SJSA1 (cell line): ENCODE measurements at regions not wholly inside any gene's neighbourhood (a gene's known extent, or its start where the extent isn't known, plus 50 kb on each side); places are given as distances from the start of the nearest gene placed in this dataset.
A peak's percentile ranks its signal among the peaks of the same experiment; 100 is the strongest.
"Not testable (repeated sequence)": the region's sequence is repeated elsewhere in the genome, so short reads cannot be mapped to it uniquely, and the experiment has no call there.

ENCODE experiments used
- DNase-seq, 2 experiments: peaks; one replicate each; pipeline ENCODE4 v3.0.0-alpha.2; 2015 to 2020; ENCODE audit warnings: low spot score in 2 of 2, low read depth in 1 of 2
- H3K27ac ChIP-seq: fragments of 250-450 bp; sonication (Bioruptor Pico); 2 replicates; pipeline ENCODE4 v1.5.1; 2020; ENCODE audit warnings: mild to moderate bottlenecking, moderate library complexity
- H3K27me3 ChIP-seq: fragments of 250-450 bp; sonication (Bioruptor Pico); replicated peaks from 2 replicates; pipeline ENCODE4 v1.5.1; 2020; ENCODE audit warnings: mild to moderate bottlenecking, moderate library complexity
- H3K36me3 ChIP-seq: fragments of 250-450 bp; sonication (Bioruptor Pico); 2 replicates; pipeline ENCODE4 v1.5.1; 2020; ENCODE audit warnings: mild to moderate bottlenecking
- H3K4me1 ChIP-seq: fragments of 250-450 bp; sonication (Bioruptor Pico); replicated peaks from 2 replicates; pipeline ENCODE4 v1.6.1; 2021; ENCODE audit warnings: mild to moderate bottlenecking
- H3K4me3 ChIP-seq: fragments of 250-450 bp; sonication (Bioruptor Pico); 2 replicates; pipeline ENCODE4 v1.5.1; 2020; ENCODE audit warnings: mild to moderate bottlenecking
- H3K9me3 ChIP-seq: fragments of 250-450 bp; sonication (Bioruptor Pico); replicated peaks from 2 replicates; pipeline ENCODE4 v1.5.1; 2020; ENCODE audit warnings: mild to moderate bottlenecking

DNA sequence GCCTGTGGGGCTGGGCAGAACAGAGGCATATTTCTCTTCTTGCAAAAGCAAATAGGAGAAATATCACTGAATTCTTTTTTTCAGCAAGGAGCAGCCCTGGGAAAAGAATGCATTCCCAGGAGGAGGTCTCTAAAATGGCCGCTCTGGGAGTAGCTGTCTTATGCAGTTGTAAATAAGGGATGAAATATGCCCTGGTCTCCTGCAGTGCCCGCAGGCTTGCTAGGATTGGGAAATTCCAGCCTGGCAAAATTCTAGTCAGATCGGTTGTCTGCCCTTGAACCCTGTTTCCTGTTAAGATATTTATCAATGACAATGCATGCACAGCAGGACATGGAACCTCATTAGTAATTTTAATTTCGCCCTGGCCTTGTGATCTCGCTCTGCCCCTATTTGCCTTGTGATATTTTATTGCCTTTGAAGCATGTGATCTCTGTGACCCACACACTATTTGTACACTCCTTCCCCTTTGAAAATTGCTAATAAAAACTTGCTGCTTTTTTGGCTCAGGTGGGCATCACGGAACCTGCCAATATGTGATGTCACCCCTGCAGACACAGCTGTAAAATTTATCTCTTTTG is 1993.2 kb downstream of the PCDH9 start:
- no peak overlapping the region for H3K27ac ChIP-seq
- no peak overlapping the region for H3K4me3 ChIP-seq
- H3K9me3 ChIP-seq = no peaks in the 10 kb centered on the region
- no peak for DNase-seq
- no peaks in the 10 kb centered on the region for H3K27me3 ChIP-seq
- H3K4me1 ChIP-seq = no peaks in the 10 kb centered on the region
- H3K36me3 ChIP-seq = no peaks in the 10 kb centered on the region

DNA sequence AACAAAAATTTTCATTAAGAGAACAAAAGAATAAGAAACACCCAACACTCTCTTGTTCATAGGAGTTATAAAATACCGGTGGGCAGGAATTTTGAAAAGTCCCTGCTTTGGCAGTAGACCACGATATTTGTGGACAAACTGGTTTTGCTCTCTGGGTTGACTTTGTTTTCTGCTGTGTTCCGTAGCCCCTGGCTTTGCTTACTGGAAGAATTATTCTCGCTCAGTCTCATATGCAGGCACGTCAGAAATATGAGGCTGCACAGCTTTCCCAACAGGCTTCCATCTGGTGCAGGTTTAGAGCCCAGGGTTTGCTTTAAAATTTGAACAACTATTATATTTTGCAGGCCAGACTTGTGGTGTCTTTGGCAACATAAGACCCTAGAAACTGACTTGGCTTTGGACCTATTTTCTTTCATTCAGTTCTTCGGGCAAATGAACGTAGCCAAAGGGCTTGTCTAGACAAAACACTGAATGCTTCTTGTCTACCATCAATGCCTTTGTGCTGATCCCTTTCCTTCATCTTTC is 2012.6 kb downstream of the PCDH9 start:
- Histone ChIP-seq H3K27ac (no peak overlapping the region), H3K4me1 (no peaks in the 10 kb centered on the region), H3K4me3 (no peak overlapping the region), H3K9me3 (no peaks in the 10 kb centered on the region), H3K27me3 (no peaks in the 10 kb centered on the region), H3K36me3 (no peaks in the 10 kb centered on the region)
- no peak for DNase-seq

GRCh38 chr13:65202845-65203244 is 2027.3 kb downstream of the PCDH9 start:
- not testable (repeated sequence) for DNase-seq, H3K36me3 ChIP-seq, H3K27ac ChIP-seq, H3K9me3 ChIP-seq, H3K27me3 ChIP-seq, H3K4me3 ChIP-seq, H3K4me1 ChIP-seq

DNA sequence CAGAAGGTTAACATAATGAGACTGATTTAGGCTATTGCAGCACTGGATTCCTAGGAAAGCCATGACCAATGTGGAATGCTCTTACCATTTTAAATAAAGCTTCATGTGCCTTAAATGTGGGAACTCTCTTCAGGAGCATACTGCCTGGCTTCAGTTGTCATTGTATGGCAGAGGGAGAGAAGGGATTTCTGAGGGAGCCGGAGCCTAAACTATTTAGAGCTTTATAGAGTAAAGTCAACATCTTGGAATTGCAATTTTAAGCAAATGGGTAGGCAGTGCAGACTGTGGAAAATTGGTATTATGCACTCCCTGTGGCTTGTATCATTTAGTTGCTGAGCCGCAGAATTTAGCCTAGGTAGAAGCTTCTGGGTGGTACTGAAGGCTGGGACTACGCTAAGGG is 2041.4 kb downstream of the PCDH9 start:
- no peak for DNase-seq
- Histone ChIP-seq H3K27ac (no peak overlapping the region), H3K27me3 (no peaks in the 10 kb centered on the region), H3K4me1 (no peaks in the 10 kb centered on the region), H3K9me3 (no peaks in the 10 kb centered on the region), H3K4me3 (no peak overlapping the region), H3K36me3 (no peaks in the 10 kb centered on the region)

GRCh38 chr13:65168026-65168425 is 2062.1 kb downstream of the PCDH9 start:
- Histone ChIP-seq H3K27ac (no peak overlapping the region), H3K9me3 (no peaks in the 10 kb centered on the region), H3K4me1 (no peaks in the 10 kb centered on the region), H3K27me3 (no peaks in the 10 kb centered on the region), H3K36me3 (no peaks in the 10 kb centered on the region), H3K4me3 (no peak overlapping the region)
- no peak for DNase-seq

DNA sequence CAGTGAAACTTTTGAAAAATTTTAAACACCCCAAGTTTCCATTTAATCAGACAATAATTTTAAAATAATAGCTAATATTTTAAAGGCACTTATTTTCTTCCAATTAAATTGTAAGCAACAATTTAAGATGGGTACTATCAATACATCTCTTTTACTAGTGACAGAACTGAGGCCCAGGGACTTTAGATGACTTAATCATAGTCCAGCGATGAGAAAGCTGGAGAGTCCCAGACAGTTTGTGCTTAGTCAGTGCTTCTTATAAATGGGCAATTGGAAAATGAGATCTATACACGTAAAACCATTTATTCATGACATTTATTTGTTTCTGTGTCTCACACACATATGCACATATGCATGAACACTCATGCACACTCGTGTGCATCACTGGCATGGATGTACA is 2063.5 kb downstream of the PCDH9 start:
- H3K36me3 ChIP-seq = no peaks in the 10 kb centered on the region
- H3K27ac ChIP-seq = no peak overlapping the region
- no peaks in the 10 kb centered on the region for H3K27me3 ChIP-seq
- DNase-seq = no peak
- H3K4me3 ChIP-seq = no peak overlapping the region
- H3K9me3 ChIP-seq = no peaks in the 10 kb centered on the region
- no peaks in the 10 kb centered on the region for H3K4me1 ChIP-seq

DNA sequence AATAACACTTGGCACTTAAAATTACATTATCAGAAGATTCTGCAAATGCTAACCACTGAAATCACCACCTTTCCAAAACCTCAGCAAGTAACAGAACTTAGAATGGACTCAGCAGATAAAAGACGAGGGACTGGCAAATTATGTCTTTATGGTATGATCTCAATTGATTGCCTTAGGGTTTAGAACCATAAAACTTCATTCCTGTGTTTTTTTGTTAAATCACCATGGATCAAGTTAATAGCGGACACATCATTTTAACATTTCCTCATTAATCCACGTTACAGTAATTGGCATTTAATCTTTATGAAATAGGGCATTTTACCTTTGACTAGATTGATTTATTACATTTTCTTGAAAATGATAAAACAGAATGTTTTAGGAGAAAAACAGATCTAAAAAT is 2070.3 kb downstream of the PCDH9 start:
- Histone ChIP-seq H3K9me3 (no peaks in the 10 kb centered on the region), H3K36me3 (no peaks in the 10 kb centered on the region), H3K27me3 (no peaks in the 10 kb centered on the region), H3K4me3 (no peak overlapping the region), H3K4me1 (no peaks in the 10 kb centered on the region), H3K27ac (no peak overlapping the region)
- no peak for DNase-seq

DNA sequence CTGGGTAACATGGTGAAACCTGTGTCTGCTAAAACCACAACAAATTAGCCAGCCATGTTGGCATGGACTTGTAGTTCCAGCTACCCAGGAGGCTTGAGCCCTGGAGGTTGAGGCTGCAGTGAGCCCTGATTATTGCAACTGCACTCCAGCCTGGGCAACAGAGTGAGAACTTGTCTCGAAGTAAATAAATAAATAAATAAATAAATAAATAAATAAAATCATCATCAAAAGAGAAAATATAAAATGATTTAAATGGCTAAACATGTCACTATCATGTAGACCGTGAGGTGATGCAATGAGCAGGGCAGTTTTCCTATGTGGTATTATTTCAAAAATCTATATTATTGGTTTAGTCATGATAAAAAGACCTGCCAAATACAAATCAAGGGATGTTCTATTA is 2074.3 kb downstream of the PCDH9 start:
- Histone ChIP-seq H3K27me3 (no peaks in the 10 kb centered on the region), H3K9me3 (no peaks in the 10 kb centered on the region), H3K36me3 (no peaks in the 10 kb centered on the region), H3K4me3 (no peak overlapping the region), H3K27ac (no peak overlapping the region), H3K4me1 (no peaks in the 10 kb centered on the region)
- DNase-seq = no peak

- no peak overlapping the region for H3K4me3 ChIP-seq
- no peaks in the 10 kb centered on the region for H3K4me1 ChIP-seq
- H3K36me3 ChIP-seq = no peaks in the 10 kb centered on the region
- no peak overlapping the region for H3K27ac ChIP-seq
- H3K27me3 ChIP-seq = no peaks in the 10 kb centered on the region
- H3K9me3 ChIP-seq = no peaks in the 10 kb centered on the region
- no peak for DNase-seq
These were observed 2075.3 kb downstream of the PCDH9 start for GRCh38 chr13:65154661-65155447.

- DNase-seq = no peak
- no peaks in the 10 kb centered on the region for H3K27me3 ChIP-seq
- H3K27ac ChIP-seq = no peak overlapping the region
- no peaks in the 10 kb centered on the region for H3K36me3 ChIP-seq
- no peaks in the 10 kb centered on the region for H3K9me3 ChIP-seq
- H3K4me1 ChIP-seq = no peaks in the 10 kb centered on the region
- no peak overlapping the region for H3K4me3 ChIP-seq
These were observed 2080.4 kb downstream of the PCDH9 start for GRCh38 chr13:65149687-65150086.

- no peaks in the 10 kb centered on the region for H3K9me3 ChIP-seq
- H3K27ac ChIP-seq = no peak overlapping the region
- no peak for DNase-seq
- H3K4me1 ChIP-seq = no peaks in the 10 kb centered on the region
- H3K36me3 ChIP-seq = no peaks in the 10 kb centered on the region
- H3K27me3 ChIP-seq = no peaks in the 10 kb centered on the region
- no peak overlapping the region for H3K4me3 ChIP-seq
These were observed 2086.2 kb downstream of the PCDH9 start for GRCh38 chr13:65143920-65144319.

DNA sequence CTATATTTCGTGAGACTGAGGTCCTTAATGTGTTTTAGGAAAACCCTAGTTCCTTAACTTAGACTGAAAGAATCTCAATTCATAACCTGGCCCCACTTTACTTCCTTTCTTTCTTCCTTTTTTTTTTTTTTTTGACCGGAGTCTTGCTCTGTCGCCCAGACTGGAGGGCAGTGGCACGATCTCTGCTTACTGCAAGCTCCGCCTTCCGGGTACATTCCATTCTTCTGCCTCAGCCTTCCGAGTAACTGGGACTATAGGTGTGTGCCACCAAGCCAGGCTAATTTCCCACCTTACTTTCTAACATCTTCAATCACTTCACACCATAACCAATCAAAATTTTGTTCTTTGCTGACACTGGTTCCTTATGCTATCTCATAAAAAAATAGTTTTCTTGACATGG is 2097.0 kb downstream of the PCDH9 start:
- Histone ChIP-seq H3K4me1 (no peaks in the 10 kb centered on the region), H3K27ac (no peak overlapping the region), H3K9me3 (no peaks in the 10 kb centered on the region), H3K36me3 (no peaks in the 10 kb centered on the region), H3K4me3 (no peak overlapping the region), H3K27me3 (no peaks in the 10 kb centered on the region)
- DNase-seq = no peak

GRCh38 chr13:65125236-65125635 is 2104.9 kb downstream of the PCDH9 start:
- H3K27me3 ChIP-seq = no peaks in the 10 kb centered on the region

GRCh38 chr13:65112531-65112941 is 2117.6 kb downstream of the PCDH9 start:
- H3K27me3 ChIP-seq = no peaks in the 10 kb centered on the region
- H3K36me3 ChIP-seq = no peaks in the 10 kb centered on the region
- no peak overlapping the region for H3K4me3 ChIP-seq
- peak in 1 of 2 experiments; percentile 55 for DNase-seq
- H3K27ac ChIP-seq = peak overlapping the region; percentile 60
- H3K4me1 ChIP-seq = peaks cover 6% of the 10 kb centered on the region
- no peaks in the 10 kb centered on the region for H3K9me3 ChIP-seq

More at GRCh38 chr13:65125236-65125635, 2104.9 kb downstream of the PCDH9 start:
- Histone ChIP-seq H3K9me3 (no peaks in the 10 kb centered on the region), H3K27ac (no peak overlapping the region), H3K4me3 (no peak overlapping the region), H3K4me1 (no peaks in the 10 kb centered on the region), H3K36me3 (no peaks in the 10 kb centered on the region)
- DNase-seq = no peak
